ENCODE measurements at regions not wholly inside any gene's neighbourhood (a gene's known extent, or its start where the extent isn't known, plus 50 kb on each side); places are given as distances from the start of the nearest gene placed in this dataset.
"Not testable (repeated sequence)": the region's sequence is repeated elsewhere in the genome, so short reads cannot be mapped to it uniquely, and the experiment has no call there.

DNA sequence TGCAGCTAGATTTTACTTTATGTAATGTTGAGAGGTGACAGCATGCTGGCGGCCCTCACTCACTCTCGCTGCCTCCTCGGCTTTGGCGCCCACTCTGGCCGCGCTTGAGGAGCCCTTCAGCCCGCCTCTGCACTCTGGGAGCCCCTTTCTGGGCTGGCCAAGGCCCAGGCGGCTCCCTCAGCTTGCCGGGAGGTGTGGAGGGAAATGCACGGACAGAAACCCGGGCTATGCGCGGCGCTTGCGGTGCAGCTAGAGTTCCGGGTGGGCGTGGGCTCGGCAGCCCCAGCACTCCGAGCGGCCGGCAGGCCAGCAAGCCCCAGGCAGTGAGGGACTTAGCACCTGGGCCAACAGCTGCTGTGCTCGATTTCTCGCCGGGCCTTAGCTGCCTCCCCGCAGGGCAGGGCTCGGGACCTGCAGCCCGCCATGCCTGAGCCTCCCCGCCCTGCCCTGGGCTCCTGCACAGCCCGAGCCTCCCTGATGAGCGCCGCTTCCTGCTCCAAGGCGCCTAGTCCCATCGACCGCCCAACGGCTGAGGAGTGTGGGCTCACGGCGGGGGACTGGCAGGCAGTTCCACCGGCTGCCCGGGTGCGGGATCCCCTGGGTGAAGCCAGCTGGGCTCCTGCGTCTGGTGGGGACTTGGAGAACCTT, 128.7 kb downstream of the GASK1B start:
- H3K9me3 Mint-ChIP-seq, result peaks cover under 1 to 32% (median 13%) of the 10 kb centered on the region in 9 donors
- POLR2A ChIA-PET, result no interaction called here
- H3K27me3 Mint-ChIP-seq, result no peaks in the 10 kb centered on the region
- DNase-seq (no peak), ATAC-seq (no peak)
- no peaks in the 10 kb centered on the region for H3K4me1 Mint-ChIP-seq
- H3K36me3 Mint-ChIP-seq, result peaks cover 0 to 5% (median 0%) of the 10 kb centered on the region in 3 donors
- no peak overlapping the region for H3K27ac Mint-ChIP-seq
- no peak overlapping the region for H3K4me3 Mint-ChIP-seq

GRCh38 chr4:158042591-158043030, 130.2 kb downstream of the GASK1B start:
- Mint-ChIP-seq H3K4me1 (no peaks in the 10 kb centered on the region), H3K9me3 (peaks cover 0 to 31% (median 17%) of the 10 kb centered on the region in 9 donors), H3K27ac (no peak overlapping the region), H3K36me3 (peaks cover 0 to 5% (median 0%) of the 10 kb centered on the region in 3 donors), H3K4me3 (no peak overlapping the region), H3K27me3 (no peaks in the 10 kb centered on the region)
- DNase-seq (no peak), ATAC-seq (no peak)
- POLR2A ChIA-PET, result no interaction called here

GRCh38 chr4:158038718-158039117, 134.1 kb downstream of the GASK1B start:
- no peaks in the 10 kb centered on the region for H3K27me3 Mint-ChIP-seq
- H3K4me3 Mint-ChIP-seq, result no peak overlapping the region
- POLR2A ChIA-PET, result no interaction called here
- ATAC-seq (no peak), DNase-seq (no peak)
- peaks cover 0 to 5% (median 0%) of the 10 kb centered on the region in 3 donors for H3K36me3 Mint-ChIP-seq
- H3K9me3 Mint-ChIP-seq, result peaks cover 1 to 31% (median 20%) of the 10 kb centered on the region in 9 donors
- H3K4me1 Mint-ChIP-seq, result no peaks in the 10 kb centered on the region
- no peak overlapping the region for H3K27ac Mint-ChIP-seq

DNA sequence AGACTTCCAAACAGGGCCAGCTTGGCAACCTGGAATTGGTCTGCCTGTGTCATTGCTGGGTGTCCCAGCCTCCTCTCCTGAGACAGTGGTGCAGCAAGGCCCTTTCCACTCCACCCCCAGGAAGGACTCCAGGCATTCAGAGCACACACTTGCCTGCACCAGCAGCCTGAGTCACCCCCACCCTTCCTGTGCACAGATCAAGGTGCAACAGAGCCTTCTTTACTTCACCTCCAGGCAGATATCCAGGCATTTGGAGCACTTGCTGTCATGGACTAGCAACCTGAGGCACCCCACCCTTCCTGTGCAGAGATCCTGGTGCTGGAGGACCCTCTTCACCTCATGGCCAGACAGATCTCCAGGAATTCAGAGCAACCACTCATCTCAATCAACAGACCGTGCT, 135.8 kb downstream of the GASK1B start:
- peaks cover 0 to 5% (median 0%) of the 10 kb centered on the region in 3 donors for H3K36me3 Mint-ChIP-seq
- no peak overlapping the region for H3K4me3 Mint-ChIP-seq
- peaks cover 2 to 28% (median 18%) of the 10 kb centered on the region in 9 donors for H3K9me3 Mint-ChIP-seq
- POLR2A ChIA-PET, result no interaction called here
- no peaks in the 10 kb centered on the region for H3K4me1 Mint-ChIP-seq
- ATAC-seq (no peak), DNase-seq (no peak)
- H3K27ac Mint-ChIP-seq, result no peak overlapping the region
- no peaks in the 10 kb centered on the region for H3K27me3 Mint-ChIP-seq

DNA sequence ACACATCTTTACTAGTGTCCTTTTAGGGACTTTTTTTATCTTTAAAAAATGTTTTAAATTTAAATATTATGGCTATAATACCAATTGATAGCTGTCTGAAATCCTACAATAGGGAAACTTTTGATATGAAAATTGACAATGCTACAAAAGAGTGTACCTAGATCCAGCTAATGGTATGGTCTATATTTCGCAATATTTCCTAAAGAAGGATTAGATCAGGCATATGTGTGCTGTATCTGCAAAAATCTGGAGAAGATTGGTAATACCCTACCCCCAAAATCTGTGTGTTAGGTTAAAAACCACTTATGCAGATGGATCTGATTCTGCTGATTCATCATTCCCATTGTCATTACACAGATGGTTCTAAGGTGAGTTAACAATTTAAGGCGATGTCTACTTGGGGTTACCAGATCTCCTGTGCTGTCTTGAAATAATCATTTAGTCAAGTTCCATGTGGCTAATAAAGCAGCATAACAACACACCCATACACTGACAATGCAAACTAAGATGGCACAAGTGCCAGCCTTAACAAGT, 137.1 kb downstream of the GASK1B start:
- H3K9me3 Mint-ChIP-seq, result peaks cover 2 to 23% (median 14%) of the 10 kb centered on the region in 9 donors
- DNase-seq (no peak), ATAC-seq (no peak)
- no peaks in the 10 kb centered on the region for H3K27me3 Mint-ChIP-seq
- no peak overlapping the region for H3K27ac Mint-ChIP-seq
- H3K4me3 Mint-ChIP-seq, result no peak overlapping the region
- POLR2A ChIA-PET, result no interaction called here
- no peaks in the 10 kb centered on the region for H3K4me1 Mint-ChIP-seq
- peaks cover 0 to 5% (median 0%) of the 10 kb centered on the region in 3 donors for H3K36me3 Mint-ChIP-seq

DNA sequence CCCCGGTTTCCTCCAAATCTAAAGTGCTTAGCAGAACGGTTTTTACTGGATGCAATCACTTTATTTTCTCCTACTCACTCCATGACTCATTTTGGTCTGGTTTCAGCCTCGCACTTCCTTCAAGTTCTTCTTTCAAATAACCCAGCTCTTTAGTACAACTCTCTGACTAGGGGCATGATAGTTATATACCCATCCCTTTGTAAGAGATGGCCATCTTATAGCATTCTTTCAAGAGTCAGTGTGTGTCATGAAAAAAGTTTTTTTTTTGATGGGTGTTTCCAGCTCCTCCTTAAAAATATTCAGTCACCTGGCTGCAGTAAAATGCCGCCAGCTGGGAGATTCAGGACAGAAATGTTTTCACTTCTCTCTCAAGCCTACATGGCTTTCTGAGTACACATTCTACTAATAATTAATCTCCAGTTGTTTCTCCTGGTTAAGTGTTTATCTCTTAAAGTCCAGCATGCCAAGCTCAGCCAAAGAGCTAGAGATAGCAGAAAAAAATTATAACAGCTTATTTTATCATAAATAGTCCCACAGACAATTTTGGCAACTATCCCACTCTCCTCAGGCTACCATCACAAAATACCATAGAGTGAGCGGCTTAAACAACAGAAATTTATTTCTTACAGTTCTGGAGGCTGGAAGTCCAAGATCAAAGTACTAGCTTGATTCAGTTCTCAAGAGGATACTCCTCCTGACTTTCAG, 139.3 kb downstream of the GASK1B start:
- Mint-ChIP-seq H3K9me3 (peaks cover under 1 to 23% (median 8%) of the 10 kb centered on the region in 9 donors), H3K36me3 (no peaks in the 10 kb centered on the region), H3K4me3 (no peak overlapping the region), H3K27me3 (no peaks in the 10 kb centered on the region), H3K4me1 (no peaks in the 10 kb centered on the region), H3K27ac (no peak overlapping the region)
- POLR2A ChIA-PET, result no interaction called here
- DNase-seq (no peak), ATAC-seq (no peak)

GRCh38 chr4:158032733-158033415, 140.0 kb downstream of the GASK1B start:
- DNase-seq (no peak), ATAC-seq (no peak)
- H3K9me3 Mint-ChIP-seq, result peaks cover 0 to 29% (median 10%) of the 10 kb centered on the region in 9 donors
- no peaks in the 10 kb centered on the region for H3K36me3 Mint-ChIP-seq
- no peaks in the 10 kb centered on the region for H3K4me1 Mint-ChIP-seq
- H3K27me3 Mint-ChIP-seq, result no peaks in the 10 kb centered on the region
- no peak overlapping the region for H3K27ac Mint-ChIP-seq
- H3K4me3 Mint-ChIP-seq, result no peak overlapping the region
- POLR2A ChIA-PET, result no interaction called here

DNA sequence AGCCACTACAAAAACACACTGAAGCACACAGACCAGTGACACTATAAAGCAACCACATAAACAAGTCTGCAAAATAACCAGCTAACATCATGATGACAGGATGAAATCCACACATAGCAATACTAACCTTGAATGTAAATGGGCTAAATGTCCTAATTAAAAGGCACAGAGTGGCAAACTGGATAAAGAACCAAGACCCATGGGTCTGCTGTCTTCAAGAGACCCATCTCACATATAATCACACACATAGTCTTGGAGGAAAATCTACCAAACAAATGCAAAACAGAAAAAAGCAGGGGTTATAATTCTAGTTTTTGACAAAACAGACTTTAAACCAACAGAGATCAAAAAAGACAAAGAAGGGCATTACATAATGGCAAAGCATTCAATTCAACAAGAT, 144.4 kb downstream of the GASK1B start:
- H3K4me3 Mint-ChIP-seq, ATAC-seq, H3K27ac Mint-ChIP-seq, POLR2A ChIA-PET, DNase-seq, H3K4me1 Mint-ChIP-seq, H3K36me3 Mint-ChIP-seq, H3K27me3 Mint-ChIP-seq: not testable (repeated sequence)
- peaks cover 0 to 34% (median 14%) of the 10 kb centered on the region in 9 donors for H3K9me3 Mint-ChIP-seq

- H3K9me3 Mint-ChIP-seq, result peaks cover 0 to 23% (median 13%) of the 10 kb centered on the region in 9 donors
- H3K27me3 Mint-ChIP-seq, result no peaks in the 10 kb centered on the region
- H3K4me1 Mint-ChIP-seq, result no peaks in the 10 kb centered on the region
- DNase-seq (no peak), ATAC-seq (no peak)
- POLR2A ChIA-PET, result no interaction called here
- no peak overlapping the region for H3K27ac Mint-ChIP-seq
- no peak overlapping the region for H3K4me3 Mint-ChIP-seq
- H3K36me3 Mint-ChIP-seq, result no peaks in the 10 kb centered on the region
Observed at GRCh38 chr4:158025131-158025530, 147.7 kb downstream of the GASK1B start.

DNA sequence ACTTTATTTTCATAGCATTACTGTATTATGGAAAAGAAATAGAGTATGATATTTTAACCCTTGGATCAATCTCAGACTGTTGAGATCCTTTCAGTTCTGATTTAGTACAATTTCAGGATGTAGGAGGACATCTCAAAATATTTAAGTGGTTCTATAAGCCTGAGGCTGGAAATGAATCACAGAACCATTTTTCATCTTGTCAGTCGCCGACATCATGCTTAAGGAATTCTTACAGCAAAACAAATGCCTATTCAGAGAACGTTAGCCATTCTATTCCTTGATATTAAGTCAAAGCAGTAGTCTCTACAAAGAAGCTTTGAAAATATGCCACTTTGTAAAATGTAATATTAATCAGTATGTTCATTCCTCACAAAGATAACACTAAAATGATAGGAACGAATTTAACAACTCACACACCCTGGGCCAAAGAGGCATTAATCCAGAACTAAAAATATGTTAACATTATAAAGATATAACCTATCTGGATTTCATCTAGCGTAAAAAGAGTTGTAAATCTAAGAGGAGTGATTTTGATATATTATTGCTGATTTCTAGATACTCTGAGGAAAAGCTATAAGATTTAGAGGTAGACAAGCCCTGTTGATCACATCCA, 152.0 kb downstream of the GASK1B start:
- H3K27me3 Mint-ChIP-seq, result no peaks in the 10 kb centered on the region
- peaks cover 0 to 7% (median 0%) of the 10 kb centered on the region in 9 donors for H3K9me3 Mint-ChIP-seq
- no peak overlapping the region for H3K27ac Mint-ChIP-seq
- no peak overlapping the region for H3K4me3 Mint-ChIP-seq
- no peaks in the 10 kb centered on the region for H3K36me3 Mint-ChIP-seq
- no peaks in the 10 kb centered on the region for H3K4me1 Mint-ChIP-seq
- ATAC-seq (no peak), DNase-seq (no peak)
- POLR2A ChIA-PET, result no interaction called here

DNA sequence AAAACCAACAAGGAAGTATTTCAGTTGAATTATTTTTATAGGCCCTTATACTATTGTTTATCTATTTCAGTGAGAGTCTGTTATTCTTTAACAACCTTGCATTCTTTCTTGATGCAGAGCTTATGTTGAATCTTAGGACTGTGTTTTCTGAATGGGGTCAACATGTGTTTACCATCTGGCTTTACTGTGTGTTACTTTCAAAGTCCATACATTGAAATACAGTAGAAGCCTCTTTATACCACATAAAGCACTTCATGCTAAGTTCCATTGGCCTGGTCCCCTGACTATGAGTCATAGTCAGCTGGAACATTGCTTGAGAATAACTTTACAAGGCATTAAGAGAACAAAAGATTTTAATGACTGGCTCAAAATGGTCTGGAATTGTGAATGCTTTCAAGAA, 152.6 kb downstream of the GASK1B start:
- no peak overlapping the region for H3K27ac Mint-ChIP-seq
- DNase-seq (no peak), ATAC-seq (no peak)
- no peaks in the 10 kb centered on the region for H3K27me3 Mint-ChIP-seq
- POLR2A ChIA-PET, result no interaction called here
- peaks cover 0 to 7% (median 0%) of the 10 kb centered on the region in 9 donors for H3K9me3 Mint-ChIP-seq
- no peaks in the 10 kb centered on the region for H3K36me3 Mint-ChIP-seq
- no peak overlapping the region for H3K4me3 Mint-ChIP-seq
- no peaks in the 10 kb centered on the region for H3K4me1 Mint-ChIP-seq

GRCh38 chr4:158018831-158019230, 154.0 kb downstream of the GASK1B start:
- no peaks in the 10 kb centered on the region for H3K9me3 Mint-ChIP-seq
- POLR2A ChIA-PET, result no interaction called here
- ATAC-seq (no peak), DNase-seq (no peak)
- no peaks in the 10 kb centered on the region for H3K4me1 Mint-ChIP-seq
- H3K27me3 Mint-ChIP-seq, result no peaks in the 10 kb centered on the region
- no peak overlapping the region for H3K27ac Mint-ChIP-seq
- H3K36me3 Mint-ChIP-seq, result no peaks in the 10 kb centered on the region
- H3K4me3 Mint-ChIP-seq, result no peak overlapping the region
